ENCODE measurements at regions not wholly inside any gene's neighbourhood (a gene's known extent, or its start where the extent isn't known, plus 50 kb on each side); places are given as distances from the start of the nearest gene placed in this dataset.

DNA sequence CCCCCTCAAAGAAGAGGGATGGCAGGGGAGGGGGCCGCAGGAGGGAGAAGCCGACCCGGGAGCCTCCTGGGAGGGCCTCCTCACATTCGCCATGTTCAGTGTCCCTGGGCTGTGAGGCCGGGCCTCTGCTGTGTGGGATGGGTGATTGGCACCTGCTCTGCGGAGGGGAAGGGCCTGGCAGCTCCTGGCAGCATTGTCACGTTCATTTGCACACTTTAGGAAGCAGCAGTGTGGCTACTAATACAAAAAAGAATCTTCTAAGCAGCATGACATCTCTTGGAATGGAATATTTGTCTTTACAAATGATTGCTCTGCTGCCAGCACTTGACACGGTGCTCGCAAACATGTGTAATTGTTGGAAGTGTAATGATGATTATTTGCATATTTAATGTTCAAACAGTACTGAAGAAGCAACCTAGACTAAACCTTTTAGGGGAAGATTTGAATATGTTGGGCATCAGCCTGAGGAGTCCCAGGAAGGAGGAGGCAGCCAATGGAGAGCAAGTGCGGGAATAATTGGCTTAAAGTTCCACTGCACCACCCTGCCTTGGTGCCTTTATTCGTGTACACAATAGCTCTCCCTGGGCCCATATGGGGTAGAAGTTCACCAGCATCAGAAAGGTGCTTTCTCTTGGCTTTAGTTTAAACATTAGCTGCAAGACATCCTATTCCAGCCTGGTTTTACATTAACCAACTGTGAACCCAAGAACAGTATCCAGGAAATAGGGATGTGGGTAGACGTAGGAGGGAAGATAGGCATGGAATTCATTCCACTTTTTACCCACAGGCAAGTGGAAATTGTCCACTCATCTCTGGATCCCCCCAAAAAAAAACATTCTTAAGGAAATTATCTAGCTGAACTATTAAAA, 404.9 kb downstream of the TMEM182 start:
- no peaks in the 10 kb centered on the region for H3K9me3 ChIP-seq
- WGBS, 2 donors = 83 to 87% methylated on average over 11 to 12 of the region's 12 CpGs
- no peaks in the 10 kb centered on the region for H3K4me1 ChIP-seq
- intact Hi-C loops (cut with DNase I) = no loop called here
- no peak overlapping the region for H3K27ac ChIP-seq
- H3K4me3 ChIP-seq (replicated peaks in 1 of 3) = no peak overlapping the region
- H3K36me3 ChIP-seq = no peaks in the 10 kb centered on the region
- H3K27me3 ChIP-seq = no peaks in the 10 kb centered on the region
- TF ChIP-seq, protein P1, sequence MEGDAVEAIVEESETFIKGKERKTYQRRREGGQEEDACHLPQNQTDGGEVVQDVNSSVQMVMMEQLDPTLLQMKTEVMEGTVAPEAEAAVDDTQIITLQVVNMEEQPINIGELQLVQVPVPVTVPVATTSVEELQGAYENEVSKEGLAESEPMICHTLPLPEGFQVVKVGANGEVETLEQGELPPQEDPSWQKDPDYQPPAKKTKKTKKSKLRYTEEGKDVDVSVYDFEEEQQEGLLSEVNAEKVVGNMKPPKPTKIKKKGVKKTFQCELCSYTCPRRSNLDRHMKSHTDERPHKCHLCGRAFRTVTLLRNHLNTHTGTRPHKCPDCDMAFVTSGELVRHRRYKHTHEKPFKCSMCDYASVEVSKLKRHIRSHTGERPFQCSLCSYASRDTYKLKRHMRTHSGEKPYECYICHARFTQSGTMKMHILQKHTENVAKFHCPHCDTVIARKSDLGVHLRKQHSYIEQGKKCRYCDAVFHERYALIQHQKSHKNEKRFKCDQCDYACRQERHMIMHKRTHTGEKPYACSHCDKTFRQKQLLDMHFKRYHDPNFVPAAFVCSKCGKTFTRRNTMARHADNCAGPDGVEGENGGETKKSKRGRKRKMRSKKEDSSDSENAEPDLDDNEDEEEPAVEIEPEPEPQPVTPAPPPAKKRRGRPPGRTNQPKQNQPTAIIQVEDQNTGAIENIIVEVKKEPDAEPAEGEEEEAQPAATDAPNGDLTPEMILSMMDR (IDR thresholded peaks at IDR 0.05) = no peak
- no peak for TF ChIP-seq POLR2A (IDR thresholded peaks at IDR 0.05)
- no peak for DNase-seq

DNA sequence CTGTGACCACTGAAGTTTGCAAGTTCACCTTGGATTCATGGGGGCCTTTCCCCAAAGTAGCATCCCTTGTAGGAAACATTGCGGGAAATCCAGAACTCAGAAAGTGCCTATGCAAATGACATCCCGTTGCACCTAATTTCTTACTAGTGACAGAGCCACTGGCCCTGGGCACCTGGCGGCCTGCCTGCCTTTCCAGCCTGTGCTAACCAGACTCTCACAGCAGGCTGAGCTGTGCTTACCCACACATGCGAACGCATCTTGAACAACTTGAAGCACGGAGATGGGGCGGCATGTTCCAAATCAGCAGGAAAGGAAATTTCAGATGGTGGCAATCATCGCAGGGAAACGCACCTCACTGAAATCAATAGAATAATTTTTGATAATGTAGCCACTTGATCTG, 405.8 kb downstream of the TMEM182 start:
- no peaks in the 10 kb centered on the region for H3K27me3 ChIP-seq
- no peak for DNase-seq
- intact Hi-C loops (cut with DNase I) = no loop called here
- 90% methylated on average over 9 of the region's 9 CpGs for WGBS, 2 donors
- H3K27ac ChIP-seq = no peak overlapping the region
- no peaks in the 10 kb centered on the region for H3K36me3 ChIP-seq
- H3K4me3 ChIP-seq (replicated peaks in 1 of 3) = no peak overlapping the region
- H3K4me1 ChIP-seq = no peaks in the 10 kb centered on the region
- TF ChIP-seq, protein P1 (IDR thresholded peaks at IDR 0.05) = no peak
- no peak for TF ChIP-seq POLR2A (IDR thresholded peaks at IDR 0.05)
- no peaks in the 10 kb centered on the region for H3K9me3 ChIP-seq

DNA sequence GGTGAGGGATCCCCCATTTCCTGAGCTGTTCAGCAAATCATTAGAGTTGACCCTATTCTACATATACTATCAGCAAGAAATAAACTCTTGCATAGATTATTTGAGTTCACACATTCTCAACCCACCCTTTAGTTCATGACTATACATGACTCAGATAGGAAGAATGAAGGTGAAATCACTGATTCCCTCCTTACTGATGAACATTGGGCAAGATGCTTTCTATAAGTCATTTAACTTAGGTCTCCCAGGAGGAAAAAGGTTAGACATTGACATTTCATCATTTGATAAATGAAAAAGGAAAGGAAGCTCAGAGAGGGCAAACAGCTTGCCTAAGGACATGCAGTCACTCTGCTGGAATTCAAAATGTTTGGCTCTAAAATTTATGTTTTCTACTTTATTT, 408.0 kb downstream of the TMEM182 start:
- Histone ChIP-seq H3K9me3 (no peaks in the 10 kb centered on the region), H3K4me1 (no peaks in the 10 kb centered on the region), H3K36me3 (no peaks in the 10 kb centered on the region), H3K27me3 (no peaks in the 10 kb centered on the region), H3K4me3 (replicated peaks in 1 of 3) (no peak overlapping the region), H3K27ac (no peak overlapping the region)
- TF ChIP-seq, protein P1 (IDR thresholded peaks at IDR 0.05) = no peak
- TF ChIP-seq POLR2A (IDR thresholded peaks at IDR 0.05) = no peak
- intact Hi-C loops (cut with DNase I) = no loop called here
- no peak for DNase-seq

GRCh38 chr2:103172821-103173220, 411.0 kb downstream of the TMEM182 start:
- H3K4me1 ChIP-seq = no peaks in the 10 kb centered on the region
- no peaks in the 10 kb centered on the region for H3K36me3 ChIP-seq
- H3K9me3 ChIP-seq = no peaks in the 10 kb centered on the region
- WGBS, 2 donors = 78 to 89% methylated on average over 2 of the region's 2 CpGs
- H3K27me3 ChIP-seq = no peaks in the 10 kb centered on the region
- H3K27ac ChIP-seq = no peak overlapping the region
- DNase-seq = peak; percentile 67 to 78
- intact Hi-C loops (cut with DNase I) = no loop called here
- no peak for TF ChIP-seq POLR2A (IDR thresholded peaks at IDR 0.05)
- TF ChIP-seq, protein P1 (IDR thresholded peaks at IDR 0.05) = no peak
- H3K4me3 ChIP-seq (replicated peaks in 1 of 3) = no peak overlapping the region

DNA sequence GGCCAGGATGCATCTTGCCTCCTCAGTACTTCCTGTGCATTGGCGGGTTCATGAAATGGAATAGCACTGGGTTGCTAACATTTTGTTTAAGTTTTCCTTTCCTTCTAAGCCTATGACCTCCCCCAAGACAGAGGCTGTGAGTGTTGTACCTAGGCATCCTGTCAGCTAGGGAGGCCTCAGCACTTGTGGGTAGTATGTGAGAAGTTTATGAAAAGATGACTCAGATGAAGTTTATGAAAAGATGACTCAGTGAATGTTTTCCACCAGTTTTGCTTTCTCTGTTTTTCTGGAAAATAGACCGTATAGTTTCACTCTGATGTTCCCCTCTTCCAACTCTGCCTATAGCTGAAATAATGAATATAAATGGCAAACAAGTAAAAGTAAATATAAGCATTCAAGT, 412.9 kb downstream of the TMEM182 start:
- no peaks in the 10 kb centered on the region for H3K27me3 ChIP-seq
- DNase-seq = no peak
- intact Hi-C loops (cut with DNase I) = no loop called here
- H3K9me3 ChIP-seq = no peaks in the 10 kb centered on the region
- TF ChIP-seq, protein P1 (IDR thresholded peaks at IDR 0.05) = no peak
- TF ChIP-seq POLR2A (IDR thresholded peaks at IDR 0.05) = no peak
- H3K36me3 ChIP-seq = no peaks in the 10 kb centered on the region
- H3K4me1 ChIP-seq = peaks cover 0 to 6% of the 10 kb centered on the region in 2 donors
- H3K4me3 ChIP-seq (replicated peaks in 1 of 3) = no peak overlapping the region
- H3K27ac ChIP-seq = no peak overlapping the region
- 86 to 90% methylated on average over 2 of the region's 2 CpGs for WGBS, 2 donors
